ENCODE measurements at regions not wholly inside any gene's neighbourhood (a gene's known extent, or its start where the extent isn't known, plus 50 kb on each side); places are given as distances from the start of the nearest gene placed in this dataset.
"Not testable (repeated sequence)": the region's sequence is repeated elsewhere in the genome, so short reads cannot be mapped to it uniquely, and the experiment has no call there.

DNA sequence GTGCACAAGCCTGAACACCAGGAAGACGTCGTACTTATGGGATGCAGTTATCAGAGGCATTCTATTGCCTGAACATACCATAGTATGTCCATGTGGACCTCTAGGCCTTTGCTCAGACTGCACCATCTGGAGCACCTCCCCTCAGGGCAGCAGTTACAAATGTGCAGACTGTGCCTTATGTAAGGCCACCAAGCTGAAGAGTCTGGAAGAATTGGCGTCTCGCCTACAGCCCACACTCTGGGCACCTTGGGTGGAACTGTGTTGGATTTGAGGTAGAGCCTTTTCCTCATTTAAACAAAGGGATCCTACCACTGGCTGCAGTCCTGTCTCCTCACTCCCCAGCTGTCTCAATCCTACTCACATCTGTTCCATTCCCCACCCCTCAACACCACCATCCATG is 204.3 kb upstream of the FRMD6 start:
- DNase-seq: peak; percentile 83

DNA sequence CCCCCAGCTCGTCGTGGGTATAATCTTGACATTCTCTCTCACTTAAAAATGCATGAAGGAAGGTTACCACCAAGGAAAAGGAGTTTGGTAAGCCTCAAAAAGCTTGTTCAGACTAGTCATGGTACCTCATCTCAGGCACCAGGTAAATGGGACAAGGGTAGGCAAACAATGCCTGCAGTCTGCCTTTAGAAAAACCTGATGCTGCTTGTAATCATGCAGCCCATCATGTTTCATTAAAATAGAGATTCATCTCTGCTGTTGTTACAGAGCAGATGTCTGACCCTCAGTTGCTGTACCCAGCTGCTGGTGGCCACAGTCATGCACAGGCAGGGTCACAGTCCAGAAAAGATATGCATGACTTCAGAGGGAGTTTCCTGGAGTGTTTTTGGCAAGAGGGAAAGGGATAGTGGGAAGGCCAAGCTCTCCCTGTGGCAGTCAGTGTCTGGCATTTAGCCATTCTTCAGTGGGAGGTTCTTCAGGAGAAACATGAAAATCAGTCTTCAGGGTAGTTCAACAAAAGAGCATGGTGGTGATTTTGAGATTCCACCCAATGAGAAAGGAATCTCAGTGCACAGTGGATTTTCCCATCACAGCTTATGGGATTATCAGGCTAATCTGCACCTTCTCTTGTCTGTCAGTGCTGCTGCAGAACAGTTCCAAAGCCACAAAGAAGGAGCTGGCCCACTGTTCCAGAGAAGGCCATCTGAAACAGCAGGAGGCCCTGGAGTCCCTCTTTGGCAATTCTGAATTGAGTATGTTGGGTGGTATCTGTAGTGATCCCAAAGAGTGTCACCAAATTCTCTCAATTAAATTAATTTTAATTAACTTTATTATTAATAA is 202.7 kb upstream of the FRMD6 start:
- peak; percentile 33 for DNase-seq

DNA sequence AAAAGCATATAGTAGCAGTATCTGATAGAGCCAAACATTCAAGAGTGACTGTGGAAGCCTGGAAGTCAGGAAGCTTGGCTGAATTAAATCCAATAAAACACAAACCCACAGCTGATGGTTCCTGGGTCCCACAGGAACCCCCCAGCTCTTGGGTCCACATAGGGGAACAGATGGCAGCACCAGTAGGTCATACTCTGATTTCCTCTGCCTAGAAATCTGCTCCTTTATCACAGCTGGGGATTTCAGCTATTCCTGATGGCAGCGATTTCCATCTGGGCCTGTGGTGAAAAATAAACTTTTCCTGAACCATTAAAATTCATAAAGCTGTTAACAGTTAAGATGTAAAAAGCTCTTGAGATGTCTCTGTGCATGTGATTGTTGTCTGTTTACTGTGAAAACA is 202.0 kb upstream of the FRMD6 start:
- DNase-seq: peak; percentile 51

DNA sequence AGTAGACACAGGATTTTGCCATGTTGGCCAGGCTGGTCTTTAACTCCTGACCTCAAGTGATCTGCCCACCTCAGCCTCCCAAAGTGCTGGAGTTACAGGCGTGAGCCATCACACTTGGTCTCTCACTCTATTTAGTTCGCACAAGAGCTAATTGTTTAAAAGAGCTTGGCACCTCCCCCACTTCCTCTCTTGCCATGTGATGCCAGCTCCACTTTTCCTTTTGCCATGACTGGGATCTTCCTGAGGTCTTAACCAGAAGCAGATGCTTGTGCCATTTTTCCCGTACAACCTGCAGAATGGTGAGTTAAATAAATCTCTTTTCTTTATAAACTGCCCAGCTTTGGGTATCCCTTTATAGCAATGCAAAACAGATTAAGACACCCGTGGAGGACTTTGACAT is 200.1 kb upstream of the FRMD6 start:
- no peak for DNase-seq

DNA sequence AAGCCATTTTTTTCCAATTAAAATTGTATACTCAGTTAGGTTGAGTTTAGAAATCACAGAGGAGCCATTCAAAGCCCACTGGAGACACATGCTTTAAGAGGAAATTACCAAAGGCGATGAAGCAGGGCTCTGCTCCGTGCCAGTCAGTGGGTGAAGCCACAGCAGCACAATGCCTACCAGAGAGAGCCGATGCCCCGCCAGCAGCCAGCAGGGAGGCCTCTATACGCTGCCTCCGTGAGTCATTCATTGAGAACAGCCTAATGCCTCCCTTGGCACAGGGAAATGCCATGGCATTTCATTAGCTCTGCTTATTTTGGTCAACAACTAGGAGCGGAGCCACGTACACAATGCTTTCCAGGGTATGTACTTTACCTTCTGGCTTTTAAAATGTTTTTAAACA is 197.8 kb upstream of the FRMD6 start:
- peak; percentile 37 for DNase-seq

DNA sequence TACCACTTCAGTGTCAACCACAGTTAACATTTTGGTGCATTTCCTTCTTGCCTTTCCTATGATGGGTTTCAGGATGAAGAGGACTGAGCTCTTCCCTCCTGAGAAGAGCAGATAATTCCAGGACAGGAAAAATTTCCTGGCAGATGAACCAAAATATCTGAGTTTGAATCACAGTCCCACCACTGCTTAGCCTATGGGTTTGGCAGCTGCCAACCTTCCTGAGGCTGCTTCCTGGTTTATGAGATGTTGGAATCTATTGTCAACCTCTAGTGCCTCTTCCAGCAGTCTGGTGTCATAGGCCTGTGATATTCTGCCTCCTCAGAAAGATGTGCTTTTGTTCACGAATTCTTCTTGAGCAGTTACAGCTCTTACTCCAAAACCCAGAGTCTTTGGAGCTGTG is 197.4 kb upstream of the FRMD6 start:
- peak; percentile 57 for DNase-seq

DNA sequence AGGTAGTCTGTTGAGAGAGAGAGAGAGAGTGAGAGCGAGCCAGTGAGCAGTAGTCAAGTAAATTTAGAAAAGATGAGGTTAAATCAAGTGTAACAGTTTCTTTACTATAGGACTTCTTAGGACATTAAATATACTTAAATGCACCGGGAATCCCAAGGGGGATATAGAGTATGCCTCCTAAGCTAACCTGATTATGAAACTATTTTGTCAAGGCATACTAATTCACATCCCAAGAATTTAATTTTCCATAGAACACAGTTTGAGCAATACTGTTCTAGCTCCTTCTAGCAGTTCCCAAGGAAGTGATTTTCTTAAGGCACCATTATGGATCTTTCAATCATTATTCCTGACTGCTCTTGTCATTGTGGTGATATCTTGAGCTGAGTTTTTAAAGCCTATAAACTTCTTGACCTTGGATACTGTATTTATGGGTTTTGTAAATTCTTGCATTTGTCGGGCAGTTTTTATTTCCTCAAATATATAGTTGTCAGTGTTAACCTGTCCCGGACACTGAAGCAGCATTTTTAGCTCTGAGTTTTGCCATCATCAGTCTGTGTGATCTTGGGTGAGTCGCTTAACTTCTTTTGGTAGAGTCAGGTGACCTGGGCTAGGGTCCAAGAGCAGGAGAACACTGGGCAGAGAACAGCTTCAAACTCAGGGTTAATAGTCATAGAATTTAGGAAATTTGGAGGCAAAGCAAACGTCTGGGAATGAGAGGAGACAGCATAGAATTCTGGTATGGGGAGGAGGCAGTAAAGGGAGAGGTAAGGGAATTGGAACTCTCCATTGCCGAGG is 196.5 kb upstream of the FRMD6 start:
- no peak for DNase-seq

DNA sequence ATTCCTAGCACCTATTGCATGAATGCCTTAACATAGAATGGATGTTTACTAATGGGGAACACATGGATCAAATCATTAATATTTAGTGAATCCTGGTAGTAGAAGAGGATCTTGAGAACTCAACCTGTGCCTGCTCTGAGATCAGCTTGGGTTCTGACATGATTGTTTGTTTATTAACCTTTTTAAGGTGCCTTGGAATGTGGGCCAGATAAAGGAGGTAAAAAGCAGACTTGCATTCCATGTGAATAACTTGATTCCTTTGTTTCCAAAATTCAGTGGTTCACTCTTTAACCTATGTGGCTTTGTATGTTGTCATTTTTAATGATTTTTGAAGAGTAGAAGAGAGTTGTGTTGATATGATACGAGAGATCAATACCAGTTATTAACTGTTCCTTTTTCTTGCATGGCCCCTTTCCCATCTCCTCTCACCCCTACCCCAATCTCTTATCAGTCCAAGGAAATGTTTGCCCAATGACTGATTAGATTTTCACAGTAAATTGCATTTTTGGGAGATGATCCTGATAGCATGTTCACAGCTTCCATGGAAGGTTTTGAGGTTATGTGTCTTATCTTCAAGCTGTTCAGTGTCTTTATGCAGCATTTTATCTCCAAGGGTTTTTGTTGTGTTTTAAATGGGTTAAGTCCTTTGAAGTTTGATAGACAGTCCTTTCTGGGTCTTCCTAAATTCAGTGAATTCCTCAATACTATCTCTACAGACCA is 193.7 kb upstream of the FRMD6 start:
- no peak for DNase-seq

DNA sequence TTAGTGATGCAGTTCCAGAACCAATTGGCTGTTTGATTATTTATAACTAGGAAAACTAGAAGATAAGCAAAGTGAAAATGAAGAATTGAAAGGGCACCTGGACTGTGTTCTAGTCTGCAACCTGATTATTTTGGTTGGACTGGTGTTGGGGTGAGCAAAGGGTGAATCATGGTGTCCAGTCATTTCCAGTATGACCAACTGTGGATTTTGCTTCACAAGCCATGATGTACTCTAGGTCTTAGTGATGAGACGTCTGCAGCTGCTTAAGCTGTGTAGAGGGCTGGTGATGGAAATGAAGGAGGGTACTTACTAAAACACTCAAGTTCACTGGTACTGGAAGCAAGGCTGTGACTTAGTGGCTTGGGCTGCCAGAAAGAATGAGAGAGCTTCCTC is 193.2 kb upstream of the FRMD6 start:
- no peak for DNase-seq

DNA sequence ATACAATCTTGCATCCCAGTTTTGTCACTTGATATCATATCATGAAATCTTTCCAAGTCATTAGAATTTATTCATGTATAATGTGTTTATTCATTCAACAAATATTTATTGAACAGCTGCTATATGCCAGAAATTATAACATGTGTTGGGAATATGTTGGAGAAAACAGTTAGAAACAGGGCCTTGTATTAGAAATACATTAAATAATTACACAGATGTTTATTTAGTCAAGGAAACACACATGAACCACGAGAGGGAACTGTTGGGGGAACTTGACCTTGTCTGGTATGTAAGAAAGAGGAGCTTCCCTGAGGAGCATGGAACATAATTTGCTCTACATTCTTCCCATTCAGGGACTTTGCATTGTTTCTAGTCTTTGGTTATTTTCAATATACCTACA is 191.7 kb upstream of the FRMD6 start:
- DNase-seq: no peak

DNA sequence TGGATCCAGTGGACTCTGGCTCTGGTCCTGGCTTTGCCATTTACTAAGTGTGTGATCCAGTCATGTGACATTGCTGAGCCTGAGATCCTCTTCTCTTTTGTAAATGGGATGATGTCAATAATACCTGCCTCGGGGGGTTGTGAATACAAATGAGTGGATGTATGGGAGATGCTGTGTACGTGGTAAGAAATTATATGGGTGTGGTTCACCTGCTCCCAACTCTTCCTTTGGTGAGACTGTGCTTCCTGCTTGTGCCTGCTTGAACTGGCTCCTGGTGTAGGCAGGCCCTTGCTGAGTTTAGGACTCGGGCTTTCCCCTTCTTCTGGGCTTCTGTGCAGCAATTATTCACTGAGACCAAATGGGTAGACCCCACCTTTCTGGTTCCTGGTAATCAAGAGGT is 189.5 kb upstream of the FRMD6 start:
- DNase-seq: no peak

DNA sequence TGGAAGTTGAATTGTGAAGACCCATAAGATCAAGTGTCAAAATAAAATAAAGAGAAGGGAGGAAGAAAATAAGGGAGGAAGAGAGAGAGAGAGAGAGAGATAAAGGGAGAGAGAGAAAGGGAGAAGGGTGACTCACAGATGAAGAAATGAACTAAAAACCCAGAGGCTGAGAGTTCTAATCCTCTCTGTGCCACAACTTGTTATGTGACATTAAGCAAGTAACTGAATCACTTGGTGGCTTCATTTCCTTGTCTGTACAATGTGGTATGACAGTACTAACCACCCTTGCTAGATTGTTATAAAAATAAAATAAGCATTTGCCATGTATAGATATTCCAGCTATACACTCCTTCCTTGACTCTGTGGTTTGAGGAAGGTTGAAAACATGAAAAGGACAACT is 189.0 kb upstream of the FRMD6 start:
- no peak for DNase-seq

DNA sequence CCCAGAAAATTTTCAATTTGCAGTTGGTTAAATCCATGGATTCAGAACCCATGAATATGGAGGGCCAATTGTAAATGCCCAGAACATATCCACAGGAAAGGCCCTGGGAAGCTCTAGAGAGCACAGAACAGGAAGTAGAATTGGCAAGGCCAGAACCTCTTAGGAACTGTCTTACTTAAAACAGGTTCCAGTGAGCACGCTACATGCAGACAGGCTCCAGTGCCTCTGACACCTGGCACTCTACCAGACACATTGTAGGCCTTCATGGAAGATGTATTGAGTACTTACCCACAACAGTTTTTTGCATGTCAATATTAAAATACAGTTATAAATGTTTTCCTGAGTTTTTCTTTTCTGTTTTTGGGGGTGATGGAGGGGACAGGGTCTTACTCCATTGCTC is 188.2 kb upstream of the FRMD6 start:
- no peak for DNase-seq

DNA sequence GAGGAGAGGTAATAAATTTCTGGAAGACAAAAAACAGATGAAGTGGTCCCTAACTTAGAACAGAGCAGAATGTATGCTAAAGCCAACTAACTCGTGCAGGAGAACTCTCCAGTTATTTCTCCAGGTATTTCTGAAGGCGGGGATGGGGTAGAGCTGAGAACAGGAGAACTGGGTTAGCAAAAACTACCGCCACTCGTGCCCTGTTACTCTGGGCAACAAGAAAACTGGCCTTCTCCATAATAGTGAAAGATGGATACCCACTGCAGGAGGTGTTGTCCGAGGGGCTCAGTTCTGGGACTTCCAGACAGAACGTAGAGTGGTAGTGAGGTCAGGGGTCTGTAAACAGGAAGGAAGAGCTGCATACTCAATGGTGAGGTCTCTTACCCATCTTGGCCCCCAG is 187.3 kb upstream of the FRMD6 start:
- no peak for DNase-seq

DNA sequence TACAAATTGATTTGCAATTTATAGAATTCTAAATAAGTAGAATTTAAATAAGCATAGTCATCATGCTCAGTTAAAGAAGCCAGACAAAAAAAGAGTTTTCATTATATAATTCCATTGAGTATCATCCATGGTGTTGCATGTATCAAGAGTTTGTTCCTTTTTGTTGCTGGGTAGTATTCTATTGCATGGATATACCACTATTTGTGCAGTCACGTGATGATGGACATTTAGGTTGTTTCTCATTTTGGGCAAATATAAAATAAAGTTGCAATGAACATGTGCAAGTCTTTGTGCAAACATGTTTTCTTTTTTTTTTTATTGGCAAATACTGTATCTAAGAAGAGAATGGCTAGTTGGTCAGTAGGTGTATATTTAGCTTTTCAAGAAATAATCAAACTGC is 186.2 kb upstream of the FRMD6 start:
- no peak for DNase-seq

DNA sequence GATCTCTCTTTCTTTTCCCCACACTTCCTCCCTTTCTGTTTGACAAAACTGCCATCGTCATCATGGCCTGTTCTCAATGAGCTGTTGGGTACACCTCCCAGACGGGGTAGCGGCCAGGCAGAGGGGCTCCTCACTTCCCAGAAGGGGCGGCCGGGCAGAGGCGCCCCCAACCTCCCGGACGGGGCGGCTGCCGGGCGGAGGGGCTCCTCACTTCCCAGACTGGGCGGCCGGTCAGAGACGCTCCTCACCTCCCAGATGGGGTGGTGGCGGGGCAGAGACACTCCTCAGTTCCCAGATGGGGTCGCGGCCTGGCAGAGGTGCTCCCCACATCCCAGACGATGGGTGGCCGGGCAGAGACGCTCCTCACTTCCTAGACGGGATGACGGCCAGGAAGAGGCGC is 184.3 kb upstream of the FRMD6 start:
- not testable (repeated sequence) for DNase-seq

DNA sequence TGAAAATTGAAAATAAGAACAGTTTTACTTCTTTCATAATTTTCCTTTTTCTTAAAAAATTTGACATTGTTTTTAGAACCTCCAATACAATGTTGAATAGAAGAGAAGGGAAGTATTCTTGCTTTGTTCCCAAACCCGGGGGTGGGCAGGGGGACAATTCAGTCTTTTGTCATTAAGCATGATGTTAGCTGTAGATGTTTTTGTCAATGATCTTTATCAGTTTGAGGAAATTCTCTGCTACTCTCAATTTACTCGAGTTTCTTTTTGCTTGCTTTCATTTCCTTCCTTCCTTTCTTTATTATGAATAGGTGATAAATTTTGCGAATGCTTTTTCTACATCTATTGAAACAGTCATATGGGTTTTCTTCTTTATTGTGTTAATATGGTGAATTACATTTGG is 183.2 kb upstream of the FRMD6 start:
- DNase-seq: no peak

DNA sequence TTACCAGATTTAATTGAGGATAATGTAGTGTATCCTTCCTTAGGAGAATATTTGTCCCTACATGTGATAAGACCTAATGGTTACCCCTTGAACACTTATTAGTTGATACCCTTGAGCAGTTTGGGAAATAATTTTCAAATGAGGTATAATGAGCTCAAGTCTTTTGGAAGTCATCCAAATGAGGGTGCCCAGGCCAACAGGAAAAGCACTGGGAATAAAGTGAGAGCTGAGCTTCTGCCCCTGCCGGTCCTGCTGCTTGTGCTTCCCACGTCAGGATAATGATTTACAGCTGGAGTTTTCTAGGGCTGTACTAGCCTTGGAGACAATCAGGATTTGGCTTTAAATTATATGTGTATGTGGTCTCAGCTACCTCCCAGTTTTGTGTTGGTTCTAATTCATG is 178.8 kb upstream of the FRMD6 start:
- DNase-seq: no peak

DNA sequence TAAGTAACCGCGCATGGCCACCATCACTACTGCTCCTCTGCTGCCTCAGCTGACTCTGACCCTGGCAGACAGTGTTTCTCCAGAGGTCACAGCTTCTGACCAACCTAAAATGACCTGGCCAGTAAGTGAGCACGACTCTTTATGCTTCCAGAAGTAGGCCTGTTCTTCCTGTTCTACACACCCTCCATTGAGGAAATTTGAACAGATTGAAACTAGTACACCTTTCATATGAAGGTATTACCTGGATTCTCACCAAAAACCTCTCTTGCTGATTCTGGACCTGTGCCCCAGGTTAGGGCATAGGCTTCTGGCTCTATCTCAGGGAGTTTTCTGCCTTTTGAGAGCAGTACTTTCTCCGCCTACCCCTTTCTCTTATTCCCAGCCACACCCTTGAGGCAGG is 178.4 kb upstream of the FRMD6 start:
- DNase-seq: no peak

DNA sequence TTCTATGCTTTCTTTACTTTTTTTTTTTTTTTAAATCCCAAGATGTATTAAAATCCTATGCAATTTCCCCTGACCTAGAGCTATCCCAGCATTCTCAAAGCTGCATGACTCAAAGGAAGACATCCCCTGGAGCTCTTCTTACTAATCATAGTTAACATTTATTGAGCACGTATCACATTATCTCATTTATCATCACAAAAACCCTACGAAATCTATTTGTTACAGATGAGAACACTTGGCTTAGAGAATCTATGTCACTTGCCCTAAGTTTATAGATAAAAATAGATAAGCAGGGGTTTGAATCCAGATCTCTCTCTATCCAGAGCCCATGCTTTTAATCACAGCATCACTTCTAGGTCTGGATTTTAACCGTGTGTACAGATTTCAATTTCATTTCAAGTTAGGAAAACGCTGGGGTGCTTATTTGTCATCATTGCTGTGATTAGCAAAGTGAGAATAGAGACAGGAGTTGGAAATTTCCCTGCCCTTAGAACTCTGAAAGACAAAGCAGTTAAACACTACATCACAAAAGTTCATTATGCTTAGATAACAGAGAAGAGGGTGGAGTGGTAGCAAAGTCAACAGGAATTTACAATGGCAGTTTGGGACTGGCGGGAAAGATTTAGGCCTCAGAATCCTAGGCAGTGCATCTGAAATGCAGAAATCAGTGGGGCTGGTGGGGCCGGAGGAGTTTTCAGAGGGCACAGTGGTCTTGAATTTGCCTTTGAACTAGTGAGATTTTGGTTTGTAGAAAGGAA is 177.7 kb upstream of the FRMD6 start:
- DNase-seq: no peak

DNA sequence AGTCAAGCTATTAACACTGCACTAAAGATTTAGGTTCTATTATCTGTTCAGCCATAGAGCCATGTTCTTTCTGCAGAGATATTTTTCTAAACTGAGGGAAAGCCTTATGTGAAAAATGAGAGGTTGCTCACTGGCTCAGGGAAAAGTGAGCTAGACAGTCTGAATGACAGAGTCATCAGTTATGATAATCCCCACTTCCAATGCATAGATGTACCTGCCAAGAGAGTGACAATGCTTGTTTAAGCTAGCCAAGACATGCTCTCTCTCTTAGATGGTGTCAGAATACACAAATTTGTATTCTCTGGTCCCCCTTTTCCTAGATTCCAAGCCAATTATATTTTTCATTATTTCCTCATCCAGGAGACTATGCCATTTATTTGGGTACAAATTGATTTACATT is 176.9 kb upstream of the FRMD6 start:
- no peak for DNase-seq

DNA sequence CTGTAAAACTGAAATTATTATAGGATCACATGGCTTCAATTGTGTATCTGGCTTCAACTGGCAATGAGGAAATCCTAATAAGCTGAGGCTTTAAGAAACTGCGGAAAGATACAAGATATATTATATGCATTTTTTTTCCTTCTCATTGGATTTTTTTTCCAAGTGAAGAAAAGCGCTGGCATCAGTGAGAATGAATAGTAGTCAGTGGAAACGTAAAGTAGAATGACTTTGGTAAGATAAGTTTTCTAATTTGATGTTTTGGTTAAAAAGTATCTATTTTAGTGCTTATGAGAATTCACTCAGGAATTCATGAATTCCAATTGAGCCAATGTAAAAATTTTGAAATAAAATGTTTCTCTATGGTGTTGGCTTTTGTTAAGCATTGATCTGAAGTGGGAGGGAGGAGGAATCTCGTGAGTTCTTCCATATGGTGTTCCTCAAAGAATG is 173.5 kb upstream of the FRMD6 start:
- no peak for DNase-seq

All from NCI-H1694 (cell line).